Uterus (tissue), 3 donors: ENCODE measurements at regions not wholly inside any gene's neighbourhood (a gene's known extent, or its start where the extent isn't known, plus 50 kb on each side); places are given as distances from the start of the nearest gene placed in this dataset.

ENCODE experiments used
- DNase-seq, 2 donors: peaks; one replicate each; pipeline ENCODE4 v3.0.0-alpha.2; 2019 to 2020
- H3K27ac ChIP-seq, 2 donors: fragments of 200-600 bp; sonication (generic); 1 replicate in 1 of 2; 2 replicates in 1 of 2; pipeline ENCODE4 v1.5.1; 2016 to 2018
- H3K27me3 ChIP-seq, 2 donors: fragments of 200-600 bp; sonication (generic); one replicate each; pipeline ENCODE4 v1.5.1; 2018 to 2019; ENCODE audit warnings: control low read depth in 1 of 2
- H3K36me3 ChIP-seq, 2 donors: fragments of 200-600 bp; sonication (generic); one replicate each; pipeline ENCODE4 v1.5.1; 2019; ENCODE audit warnings: control low read depth in 1 of 2
- H3K4me1 ChIP-seq, 2 donors: fragments of 200-600 bp; sonication (generic); one replicate each; pipeline ENCODE4 v1.5.1; 2018 to 2019; ENCODE audit warnings: control low read depth in 1 of 2
- H3K4me3 ChIP-seq, 2 donors: fragments of 200-600 bp; sonication (generic); 1 replicate in 1 of 2; 2 replicates in 1 of 2; pipeline ENCODE4 v1.5.1; 2018 to 2019; ENCODE audit warnings: mild to moderate bottlenecking in 1 of 2
- H3K9me3 ChIP-seq, 2 donors: fragments of 200-600 bp; sonication (generic); one replicate each; pipeline ENCODE4 v1.5.1; 2019; ENCODE audit warnings: control low read depth in 1 of 2
- POLR2A ChIP-seq, 2 donors: fragments of 450-650 bp; IDR thresholded peaks; one replicate each; pipeline ENCODE4 v1.6.1; 2016; ENCODE audit warnings: antibody characterized with exemption in 2 of 2, mild to moderate bottlenecking in 1 of 2, moderate library complexity in 1 of 2
- intact Hi-C: fragments of 100-400 bp; cut with DNase I; formaldehyde crosslinking; loops from one replicate; pipeline ENCODE4 v1.15.1; 2023; ENCODE audit warnings: low total_unique reads
- TF ChIP-seq, protein P1 (sequence below), 4 experiments: fragments of 200-600 bp in 2 of 4; fragments of 450-650 bp in 2 of 4; sonication (generic) in 2 of 4; IDR thresholded peaks; one replicate each; pipeline ENCODE4 v1.5.1; 2016 to 2019; ENCODE audit warnings: antibody characterized with exemption in 4 of 4, mild to moderate bottlenecking in 2 of 4, moderate library complexity in 1 of 4
- donor health status: DM: yes; HTN: yes; CAD: no.

DNA sequence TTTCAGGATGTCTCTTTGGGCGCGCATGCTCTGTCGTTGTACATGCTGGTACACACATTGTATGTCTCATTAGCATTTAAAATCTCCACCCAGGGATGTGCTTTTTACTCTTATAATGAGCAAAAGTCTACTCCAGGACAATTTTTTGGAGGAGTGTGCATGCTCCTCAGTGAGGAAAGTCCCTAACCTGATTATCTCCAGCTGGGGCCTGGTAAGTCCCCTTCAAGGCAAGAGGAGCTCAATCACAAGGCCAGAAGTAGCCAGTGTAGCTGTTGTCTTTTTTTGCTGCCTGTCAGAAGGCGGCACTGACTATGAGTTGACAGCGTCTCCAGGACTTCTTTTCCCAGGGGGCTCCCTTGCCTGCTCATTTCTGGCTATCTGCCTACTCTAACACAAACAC lies 218.3 kb upstream of the CNTN1 start:
- Histone ChIP-seq H3K27me3 (no peaks in the 10 kb centered on the region), H3K9me3 (no peaks in the 10 kb centered on the region), H3K27ac (no peak overlapping the region), H3K4me3 (no peak overlapping the region), H3K36me3 (no peaks in the 10 kb centered on the region), H3K4me1 (no peaks in the 10 kb centered on the region)
- intact Hi-C loops = no loop called here
- TF ChIP-seq, protein P1, sequence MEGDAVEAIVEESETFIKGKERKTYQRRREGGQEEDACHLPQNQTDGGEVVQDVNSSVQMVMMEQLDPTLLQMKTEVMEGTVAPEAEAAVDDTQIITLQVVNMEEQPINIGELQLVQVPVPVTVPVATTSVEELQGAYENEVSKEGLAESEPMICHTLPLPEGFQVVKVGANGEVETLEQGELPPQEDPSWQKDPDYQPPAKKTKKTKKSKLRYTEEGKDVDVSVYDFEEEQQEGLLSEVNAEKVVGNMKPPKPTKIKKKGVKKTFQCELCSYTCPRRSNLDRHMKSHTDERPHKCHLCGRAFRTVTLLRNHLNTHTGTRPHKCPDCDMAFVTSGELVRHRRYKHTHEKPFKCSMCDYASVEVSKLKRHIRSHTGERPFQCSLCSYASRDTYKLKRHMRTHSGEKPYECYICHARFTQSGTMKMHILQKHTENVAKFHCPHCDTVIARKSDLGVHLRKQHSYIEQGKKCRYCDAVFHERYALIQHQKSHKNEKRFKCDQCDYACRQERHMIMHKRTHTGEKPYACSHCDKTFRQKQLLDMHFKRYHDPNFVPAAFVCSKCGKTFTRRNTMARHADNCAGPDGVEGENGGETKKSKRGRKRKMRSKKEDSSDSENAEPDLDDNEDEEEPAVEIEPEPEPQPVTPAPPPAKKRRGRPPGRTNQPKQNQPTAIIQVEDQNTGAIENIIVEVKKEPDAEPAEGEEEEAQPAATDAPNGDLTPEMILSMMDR (IDR thresholded peaks at IDR 0.05) = no peak
- TF ChIP-seq POLR2A (IDR thresholded peaks at IDR 0.05) = no peak
- no peak for DNase-seq

- no peaks in the 10 kb centered on the region for H3K27me3 ChIP-seq
- no peak for TF ChIP-seq POLR2A (IDR thresholded peaks at IDR 0.05)
- TF ChIP-seq, protein P1 (IDR thresholded peaks at IDR 0.05) = no peak
Observed at GRCh38 chr12:40474630-40475029, 217.6 kb upstream of the CNTN1 start.

GRCh38 chr12:40499856-40500255 lies 192.4 kb upstream of the CNTN1 start:
- H3K27me3 ChIP-seq = no peaks in the 10 kb centered on the region
- TF ChIP-seq, protein P1 (IDR thresholded peaks at IDR 0.05) = no peak
- no peak for TF ChIP-seq POLR2A (IDR thresholded peaks at IDR 0.05)
- H3K4me1 ChIP-seq = no peaks in the 10 kb centered on the region
- no peak overlapping the region for H3K27ac ChIP-seq
- no peaks in the 10 kb centered on the region for H3K36me3 ChIP-seq
- no peak overlapping the region for H3K4me3 ChIP-seq
- no peak for DNase-seq
- intact Hi-C loops = no loop called here
- H3K9me3 ChIP-seq = no peaks in the 10 kb centered on the region

More at GRCh38 chr12:40474630-40475029, 217.6 kb upstream of the CNTN1 start:
- H3K4me3 ChIP-seq = no peak overlapping the region
- no peaks in the 10 kb centered on the region for H3K4me1 ChIP-seq
- no peak for DNase-seq
- H3K9me3 ChIP-seq = no peaks in the 10 kb centered on the region
- intact Hi-C loops = no loop called here
- H3K36me3 ChIP-seq = no peaks in the 10 kb centered on the region
- H3K27ac ChIP-seq = no peak overlapping the region

GRCh38 chr12:40502322-40502721 lies 189.9 kb upstream of the CNTN1 start:
- Histone ChIP-seq H3K4me1 (no peaks in the 10 kb centered on the region), H3K27me3 (no peaks in the 10 kb centered on the region), H3K27ac (no peak overlapping the region), H3K4me3 (no peak overlapping the region), H3K36me3 (no peaks in the 10 kb centered on the region), H3K9me3 (no peaks in the 10 kb centered on the region)
- TF ChIP-seq, protein P1 (IDR thresholded peaks at IDR 0.05) = no peak
- intact Hi-C loops = no loop called here
- no peak for DNase-seq

GRCh38 chr12:40505327-40505726 lies 186.9 kb upstream of the CNTN1 start:
- H3K27ac ChIP-seq = no peak overlapping the region
- intact Hi-C loops = no loop called here
- TF ChIP-seq, protein P1 (IDR thresholded peaks at IDR 0.05) = no peak
- TF ChIP-seq POLR2A (IDR thresholded peaks at IDR 0.05) = no peak

More at GRCh38 chr12:40505327-40505726, 186.9 kb upstream of the CNTN1 start:
- no peak overlapping the region for H3K4me3 ChIP-seq
- H3K36me3 ChIP-seq = no peaks in the 10 kb centered on the region
- no peaks in the 10 kb centered on the region for H3K4me1 ChIP-seq
- no peak for DNase-seq
- no peaks in the 10 kb centered on the region for H3K27me3 ChIP-seq
- no peaks in the 10 kb centered on the region for H3K9me3 ChIP-seq
